ENCODE measurements at regions not wholly inside any gene's neighbourhood (a gene's known extent, or its start where the extent isn't known, plus 50 kb on each side); places are given as distances from the start of the nearest gene placed in this dataset.

GRCh38 chr9:107750741-107751566 is 261.4 kb upstream of the KLF4 start:
- TF ChIP-seq CTCF (IDR thresholded peaks at IDR 0.05; ENCODE audit: unreplicated experiment), result no peak
- no peaks in the 10 kb centered on the region for H3K4me1 Mint-ChIP-seq (ENCODE audit: low read depth)
- no peaks in the 10 kb centered on the region for H3K9me3 Mint-ChIP-seq (ENCODE audit: low read depth)
- no peak for DNase-seq (ENCODE audit: low spot score, unreplicated experiment)
- no peak overlapping the region for H3K27ac Mint-ChIP-seq
- peaks cover 91% of the 10 kb centered on the region for H3K27me3 Mint-ChIP-seq
- H3K4me3 Mint-ChIP-seq (ENCODE audit: low read depth), result no peak overlapping the region
- H3K36me3 Mint-ChIP-seq (ENCODE audit: insufficient read depth), result no peaks in the 10 kb centered on the region

GRCh38 chr9:107749787-107750444 is 260.3 kb upstream of the KLF4 start:
- TF ChIP-seq CTCF (IDR thresholded peaks at IDR 0.05; ENCODE audit: unreplicated experiment), result no peak
- DNase-seq (ENCODE audit: low spot score, unreplicated experiment), result no peak
- Mint-ChIP-seq H3K27ac (no peak overlapping the region), H3K27me3 (peaks cover 91% of the 10 kb centered on the region), H3K4me1 (ENCODE audit: low read depth) (no peaks in the 10 kb centered on the region), H3K36me3 (ENCODE audit: insufficient read depth) (no peaks in the 10 kb centered on the region), H3K4me3 (ENCODE audit: low read depth) (no peak overlapping the region), H3K9me3 (ENCODE audit: low read depth) (no peaks in the 10 kb centered on the region)

GRCh38 chr9:107744873-107745272 is 255.3 kb upstream of the KLF4 start:
- H3K36me3 Mint-ChIP-seq (ENCODE audit: insufficient read depth), result no peaks in the 10 kb centered on the region
- no peak for DNase-seq (ENCODE audit: low spot score, unreplicated experiment)
- no peaks in the 10 kb centered on the region for H3K9me3 Mint-ChIP-seq (ENCODE audit: low read depth)
- H3K27ac Mint-ChIP-seq, result no peak overlapping the region
- H3K4me3 Mint-ChIP-seq (ENCODE audit: low read depth), result no peak overlapping the region
- H3K27me3 Mint-ChIP-seq, result peaks cover 87% of the 10 kb centered on the region
- no peaks in the 10 kb centered on the region for H3K4me1 Mint-ChIP-seq (ENCODE audit: low read depth)
- no peak for TF ChIP-seq CTCF (IDR thresholded peaks at IDR 0.05; ENCODE audit: unreplicated experiment)

- H3K27me3 Mint-ChIP-seq, result peaks cover 89% of the 10 kb centered on the region
- H3K9me3 Mint-ChIP-seq (ENCODE audit: low read depth), result no peaks in the 10 kb centered on the region
- H3K36me3 Mint-ChIP-seq (ENCODE audit: insufficient read depth), result no peaks in the 10 kb centered on the region
- no peak for DNase-seq (ENCODE audit: low spot score, unreplicated experiment)
- H3K4me1 Mint-ChIP-seq (ENCODE audit: low read depth), result peaks cover 5% of the 10 kb centered on the region
- no peak overlapping the region for H3K27ac Mint-ChIP-seq
- no peak for TF ChIP-seq CTCF (IDR thresholded peaks at IDR 0.05; ENCODE audit: unreplicated experiment)
- no peak overlapping the region for H3K4me3 Mint-ChIP-seq (ENCODE audit: low read depth)
These were observed 253.2 kb upstream of the KLF4 start for GRCh38 chr9:107742531-107743309.
